Fibroblast of pulmonary artery (primary cell): ENCODE measurements at regions not wholly inside any gene's neighbourhood (a gene's known extent, or its start where the extent isn't known, plus 50 kb on each side); places are given as distances from the start of the nearest gene placed in this dataset.
A peak's percentile ranks its signal among the peaks of the same experiment; 100 is the strongest.

Experiments used
- DNase-seq: peaks from one replicate; pipeline ENCODE4 v3.0.0-alpha.2; 2010; ENCODE audit warnings: low read depth
- H3K4me3 ChIP-seq: replicated peaks from 2 replicates; pipeline ENCODE4 v1.5.1; 2011; ENCODE audit warnings: low read depth, mild to moderate bottlenecking, control low read depth, low read length, moderate library complexity
- TF ChIP-seq, protein P1 (sequence below): IDR thresholded peaks from 2 replicates; pipeline ENCODE4 v1.5.1; 2011; ENCODE audit warnings: mild to moderate bottlenecking, control low read depth, low read length, inconsistent platforms; ENCODE audit errors: missing control alignments

DNA sequence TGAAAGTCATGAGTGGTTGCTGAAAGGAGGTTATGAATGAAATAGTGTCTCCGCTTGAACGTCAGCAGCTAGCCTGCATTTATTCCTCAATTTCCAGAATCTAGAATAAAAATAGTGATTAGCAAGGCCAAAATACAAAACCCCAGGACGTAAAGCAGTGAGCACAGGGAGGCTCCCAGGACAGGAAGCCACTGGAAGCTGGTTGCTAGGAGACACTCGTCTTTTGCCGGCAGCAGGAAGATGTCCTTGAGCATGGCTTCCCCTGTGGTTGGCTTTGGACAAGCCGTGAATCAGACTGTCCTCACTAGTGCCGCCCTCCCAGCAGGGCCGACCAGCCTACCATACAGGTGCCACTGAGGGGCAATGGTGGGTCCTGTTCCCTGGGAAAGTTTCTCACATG, 374.4 kb downstream of the MTX2 start:
- TF ChIP-seq, protein P1, sequence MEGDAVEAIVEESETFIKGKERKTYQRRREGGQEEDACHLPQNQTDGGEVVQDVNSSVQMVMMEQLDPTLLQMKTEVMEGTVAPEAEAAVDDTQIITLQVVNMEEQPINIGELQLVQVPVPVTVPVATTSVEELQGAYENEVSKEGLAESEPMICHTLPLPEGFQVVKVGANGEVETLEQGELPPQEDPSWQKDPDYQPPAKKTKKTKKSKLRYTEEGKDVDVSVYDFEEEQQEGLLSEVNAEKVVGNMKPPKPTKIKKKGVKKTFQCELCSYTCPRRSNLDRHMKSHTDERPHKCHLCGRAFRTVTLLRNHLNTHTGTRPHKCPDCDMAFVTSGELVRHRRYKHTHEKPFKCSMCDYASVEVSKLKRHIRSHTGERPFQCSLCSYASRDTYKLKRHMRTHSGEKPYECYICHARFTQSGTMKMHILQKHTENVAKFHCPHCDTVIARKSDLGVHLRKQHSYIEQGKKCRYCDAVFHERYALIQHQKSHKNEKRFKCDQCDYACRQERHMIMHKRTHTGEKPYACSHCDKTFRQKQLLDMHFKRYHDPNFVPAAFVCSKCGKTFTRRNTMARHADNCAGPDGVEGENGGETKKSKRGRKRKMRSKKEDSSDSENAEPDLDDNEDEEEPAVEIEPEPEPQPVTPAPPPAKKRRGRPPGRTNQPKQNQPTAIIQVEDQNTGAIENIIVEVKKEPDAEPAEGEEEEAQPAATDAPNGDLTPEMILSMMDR: no peak
- DNase-seq: peak; percentile 29
- no peak overlapping the region for H3K4me3 ChIP-seq

GRCh38 chr2:176645494-176645893, 376.3 kb downstream of the MTX2 start:
- H3K4me3 ChIP-seq: no peak overlapping the region
- no peak for DNase-seq
- TF ChIP-seq, protein P1: no peak

DNA sequence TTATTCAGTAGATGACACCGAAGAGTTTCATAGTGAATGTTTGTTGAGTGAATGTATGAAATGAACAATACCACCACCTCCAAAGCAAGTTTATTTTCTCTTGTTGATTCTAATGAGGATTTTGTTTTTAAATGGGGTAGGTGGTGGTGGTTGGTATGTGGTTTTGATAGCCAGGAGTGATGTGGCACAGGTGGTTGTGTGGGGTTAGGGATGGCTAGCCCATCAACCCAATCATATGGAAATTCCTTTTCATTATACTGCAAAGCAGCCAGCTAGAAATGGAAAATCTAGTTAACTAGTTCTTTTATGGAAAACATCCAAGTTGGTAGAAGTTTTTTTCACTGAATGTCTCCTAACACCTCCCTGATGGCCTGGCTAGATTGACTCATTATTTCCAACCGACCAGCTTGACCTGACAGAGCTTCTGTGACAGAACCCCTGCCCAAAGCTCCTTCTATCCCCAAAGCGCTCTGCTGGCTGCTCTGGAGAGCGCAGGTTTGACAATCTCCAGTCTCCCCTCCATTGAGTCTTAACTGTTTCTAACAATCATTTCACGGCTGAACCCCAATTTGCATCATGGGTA, 376.9 kb downstream of the MTX2 start:
- TF ChIP-seq, protein P1: no peak
- H3K4me3 ChIP-seq: no peak overlapping the region
- no peak for DNase-seq

GRCh38 chr2:176647325-176648165, 378.3 kb downstream of the MTX2 start:
- no peak for DNase-seq
- TF ChIP-seq, protein P1: no peak
- no peak overlapping the region for H3K4me3 ChIP-seq

- H3K4me3 ChIP-seq: no peak overlapping the region
- TF ChIP-seq, protein P1: no peak
- no peak for DNase-seq
Observed at GRCh38 chr2:176648700-176649297, 379.6 kb downstream of the MTX2 start.

DNA sequence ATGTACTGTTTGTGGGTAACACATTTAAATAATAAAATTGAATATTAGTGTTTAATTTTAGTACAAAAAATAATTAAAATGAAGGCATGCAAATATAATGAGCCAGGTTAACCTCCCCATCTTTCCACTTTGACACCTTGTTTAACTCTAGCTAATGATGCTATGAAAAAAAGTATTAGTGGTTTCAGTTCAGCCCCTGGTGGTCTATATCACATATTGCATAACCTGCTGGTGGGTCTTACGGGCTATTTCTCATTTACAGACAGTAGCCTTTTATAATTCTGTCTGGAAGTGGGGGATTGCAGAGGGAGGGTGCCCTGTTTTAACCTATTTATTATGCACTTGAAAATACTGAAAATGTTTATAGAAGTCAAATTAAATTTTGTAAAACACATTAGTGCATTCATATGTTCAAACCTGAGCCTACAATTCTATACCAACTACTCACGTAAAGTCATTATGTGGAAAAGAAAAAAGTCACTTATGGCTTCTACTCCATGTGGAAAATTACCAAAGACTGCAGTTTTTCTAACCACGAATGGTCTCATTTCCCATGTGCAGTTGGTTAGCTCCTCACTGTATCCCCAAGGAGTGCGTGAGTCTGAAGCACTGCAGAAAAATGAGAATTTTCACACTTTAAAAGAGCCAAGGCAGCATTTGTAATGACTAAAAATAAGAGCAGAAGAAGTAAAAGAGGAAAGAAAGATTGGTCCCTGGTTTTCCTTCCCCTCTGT, 381.0 kb downstream of the MTX2 start:
- no peak overlapping the region for H3K4me3 ChIP-seq
- DNase-seq: no peak
- TF ChIP-seq, protein P1: no peak
